A673 (cell line): ENCODE measurements at regions not wholly inside any gene's neighbourhood (a gene's known extent, or its start where the extent isn't known, plus 50 kb on each side); places are given as distances from the start of the nearest gene placed in this dataset.

Experiments used
- BruUV-seq: library from RNA; stranded (reverse); fragments of 400-500 nt; replicated peaks from 2 replicates; lab custom pipeline; 2021; lab: Mats Ljungman, UMichigan
- CTCF ChIA-PET: fragments of 300-600 bp; sonication (Branson Sonifier 250); formaldehyde crosslinking; loops from one replicate; lab custom pipeline; 2022; ENCODE audit warnings: antibody characterized with exemption; lab: Charles Lee
- POLR2A ChIA-PET: fragments of 300-600 bp; sonication (Branson Sonifier 250); formaldehyde crosslinking; loops from one replicate; lab custom pipeline; 2022; ENCODE audit warnings: antibody characterized with exemption; ENCODE audit not compliant: low non-redundant PET; lab: Charles Lee
- DNase-seq: peaks from one replicate; pipeline ENCODE4 v3.0.0-alpha.2; 2015; ENCODE audit warnings: low spot score
- H3K27ac ChIP-seq: fragments of 200-600 bp; sonication (generic); 2 replicates; pipeline ENCODE4 v1.5.1; 2016; ENCODE audit warnings: mixed run types, low read depth, mild to moderate bottlenecking, mixed read lengths, antibody characterized with exemption, low read length; ENCODE audit not compliant: poor library complexity, severe bottlenecking
- H3K27me3 ChIP-seq: fragments of 200-600 bp; sonication (generic); replicated peaks from 2 replicates; pipeline ENCODE4 v1.6.1; 2017; ENCODE audit warnings: mixed run types, low read depth, mild to moderate bottlenecking, mixed read lengths, antibody characterized with exemption, low read length; ENCODE audit not compliant: insufficient read depth, poor library complexity
- H3K36me3 ChIP-seq: fragments of 200-600 bp; sonication (generic); 2 replicates; pipeline ENCODE4 v1.6.1; 2016; ENCODE audit warnings: mixed run types, mild to moderate bottlenecking, mixed read lengths, antibody characterized with exemption, low read length; ENCODE audit not compliant: insufficient read depth, poor library complexity, severe bottlenecking
- H3K4me1 ChIP-seq: fragments of 200-600 bp; sonication (generic); 2 replicates; pipeline ENCODE4 v1.6.1; 2017; ENCODE audit warnings: mixed run types, mild to moderate bottlenecking, mixed read lengths, antibody characterized with exemption, low read length; ENCODE audit not compliant: insufficient read depth, poor library complexity, severe bottlenecking
- H3K4me3 ChIP-seq: fragments of 200-600 bp; sonication (generic); 2 replicates; pipeline ENCODE4 v1.5.1; 2016; ENCODE audit warnings: low read depth, mixed run types, mild to moderate bottlenecking, mixed read lengths, low read length; ENCODE audit not compliant: poor library complexity, severe bottlenecking
- H3K9me3 ChIP-seq: fragments of 200-600 bp; sonication (generic); 2 replicates; pipeline ENCODE4 v1.6.1; 2016; ENCODE audit warnings: mixed run types, low read depth, mild to moderate bottlenecking, mixed read lengths, antibody characterized with exemption, low read length; ENCODE audit not compliant: poor library complexity, severe bottlenecking
- EZH2 ChIP-seq: fragments of 200-600 bp; sonication (generic); IDR thresholded peaks from 2 replicates; pipeline ENCODE4 v1.6.1; 2017; ENCODE audit warnings: borderline replicate concordance, low read depth, mild to moderate bottlenecking, mixed read lengths, antibody characterized with exemption, low read length; ENCODE audit not compliant: poor library complexity, severe bottlenecking
- intact Hi-C: fragments of 100-400 bp; cut with micrococcal nuclease; formaldehyde crosslinking; loops from one replicate; pipeline ENCODE4 v1.10.0; 2022; ENCODE audit not compliant: unreplicated experiment
- TF ChIP-seq, protein P1 (sequence below): fragments of 300-800, 200-600 bp; sonication (generic); conservative IDR thresholded peaks from 2 replicates; pipeline ENCODE4 v1.5.1; 2017; ENCODE audit warnings: low read depth, mild to moderate bottlenecking, antibody characterized with exemption, low read length, moderate library complexity, mixed read lengths

DNA sequence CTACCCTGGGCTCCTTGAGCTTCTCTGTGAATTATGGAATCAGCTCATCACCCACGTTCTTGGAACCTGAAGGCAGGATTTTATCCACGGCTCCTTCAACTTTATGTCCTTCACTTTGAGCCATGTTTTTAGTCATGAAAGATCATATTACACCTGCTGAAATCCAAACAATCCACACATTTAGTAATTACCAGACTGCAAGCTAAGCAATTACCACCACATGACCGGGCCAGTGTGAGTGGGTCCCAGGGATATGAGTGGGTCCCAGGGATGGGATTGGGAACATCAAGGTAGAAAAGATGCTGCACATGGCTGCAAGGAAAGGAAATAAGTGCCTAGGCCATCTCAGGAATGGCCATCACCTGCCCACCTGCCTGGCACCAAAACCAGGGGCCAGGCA, 140.3 kb upstream of the IQSEC1 start:
- Histone ChIP-seq H3K36me3 (no peaks in the 10 kb centered on the region), H3K4me1 (no peaks in the 10 kb centered on the region), H3K27ac (no peak overlapping the region), H3K27me3 (peaks cover 4% of the 10 kb centered on the region), H3K4me3 (no peak overlapping the region), H3K9me3 (no peaks in the 10 kb centered on the region)
- no peak for DNase-seq
- BruUV-seq: no TSS peak
- intact Hi-C loops: no loop called here
- CTCF ChIA-PET: no interaction called here
- POLR2A ChIA-PET: no interaction called here
- TF ChIP-seq, protein P1, sequence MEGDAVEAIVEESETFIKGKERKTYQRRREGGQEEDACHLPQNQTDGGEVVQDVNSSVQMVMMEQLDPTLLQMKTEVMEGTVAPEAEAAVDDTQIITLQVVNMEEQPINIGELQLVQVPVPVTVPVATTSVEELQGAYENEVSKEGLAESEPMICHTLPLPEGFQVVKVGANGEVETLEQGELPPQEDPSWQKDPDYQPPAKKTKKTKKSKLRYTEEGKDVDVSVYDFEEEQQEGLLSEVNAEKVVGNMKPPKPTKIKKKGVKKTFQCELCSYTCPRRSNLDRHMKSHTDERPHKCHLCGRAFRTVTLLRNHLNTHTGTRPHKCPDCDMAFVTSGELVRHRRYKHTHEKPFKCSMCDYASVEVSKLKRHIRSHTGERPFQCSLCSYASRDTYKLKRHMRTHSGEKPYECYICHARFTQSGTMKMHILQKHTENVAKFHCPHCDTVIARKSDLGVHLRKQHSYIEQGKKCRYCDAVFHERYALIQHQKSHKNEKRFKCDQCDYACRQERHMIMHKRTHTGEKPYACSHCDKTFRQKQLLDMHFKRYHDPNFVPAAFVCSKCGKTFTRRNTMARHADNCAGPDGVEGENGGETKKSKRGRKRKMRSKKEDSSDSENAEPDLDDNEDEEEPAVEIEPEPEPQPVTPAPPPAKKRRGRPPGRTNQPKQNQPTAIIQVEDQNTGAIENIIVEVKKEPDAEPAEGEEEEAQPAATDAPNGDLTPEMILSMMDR: no peak
- no peak for TF ChIP-seq EZH2

DNA sequence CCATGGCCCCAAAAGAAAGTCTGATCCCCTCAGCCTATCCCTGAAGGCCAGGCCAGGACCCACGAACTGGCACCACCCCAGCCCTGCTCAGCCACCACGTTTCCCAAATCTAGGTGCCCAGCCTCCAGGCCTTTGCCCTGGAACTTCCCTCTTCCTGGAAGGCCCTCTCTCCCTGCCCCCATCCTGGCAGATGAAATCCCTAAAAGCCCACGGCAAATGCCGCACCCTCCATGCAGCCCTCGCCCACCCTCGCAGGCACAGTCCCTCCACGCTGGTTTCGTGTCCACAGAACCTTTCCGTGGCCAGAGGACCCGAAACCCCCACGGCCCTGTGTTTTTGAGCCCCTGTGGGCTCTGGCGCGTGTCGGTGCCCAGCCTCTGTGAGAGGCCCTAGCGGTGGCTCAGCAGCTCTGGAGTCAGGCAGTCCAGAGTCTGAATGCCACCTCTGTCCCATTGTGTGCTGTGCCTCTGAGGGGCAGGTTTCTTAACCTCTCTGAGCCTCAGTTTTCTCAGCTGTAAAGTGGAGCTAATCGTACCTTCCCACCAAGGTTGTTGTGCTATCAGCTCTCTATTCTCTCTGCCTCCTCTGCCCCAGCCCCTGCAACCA, 138.5 kb upstream of the IQSEC1 start:
- H3K9me3 ChIP-seq: no peaks in the 10 kb centered on the region
- TF ChIP-seq, protein P1: no peak
- no peak for TF ChIP-seq EZH2
- intact Hi-C loops: no loop called here
- no peak overlapping the region for H3K27ac ChIP-seq
- H3K4me3 ChIP-seq: no peak overlapping the region
- H3K4me1 ChIP-seq: no peaks in the 10 kb centered on the region
- H3K36me3 ChIP-seq: no peaks in the 10 kb centered on the region
- DNase-seq: no peak
- no TSS peak for BruUV-seq
- ChIA-PET CTCF (no interaction called here), POLR2A (no interaction called here)
- peaks cover 15% of the 10 kb centered on the region for H3K27me3 ChIP-seq

DNA sequence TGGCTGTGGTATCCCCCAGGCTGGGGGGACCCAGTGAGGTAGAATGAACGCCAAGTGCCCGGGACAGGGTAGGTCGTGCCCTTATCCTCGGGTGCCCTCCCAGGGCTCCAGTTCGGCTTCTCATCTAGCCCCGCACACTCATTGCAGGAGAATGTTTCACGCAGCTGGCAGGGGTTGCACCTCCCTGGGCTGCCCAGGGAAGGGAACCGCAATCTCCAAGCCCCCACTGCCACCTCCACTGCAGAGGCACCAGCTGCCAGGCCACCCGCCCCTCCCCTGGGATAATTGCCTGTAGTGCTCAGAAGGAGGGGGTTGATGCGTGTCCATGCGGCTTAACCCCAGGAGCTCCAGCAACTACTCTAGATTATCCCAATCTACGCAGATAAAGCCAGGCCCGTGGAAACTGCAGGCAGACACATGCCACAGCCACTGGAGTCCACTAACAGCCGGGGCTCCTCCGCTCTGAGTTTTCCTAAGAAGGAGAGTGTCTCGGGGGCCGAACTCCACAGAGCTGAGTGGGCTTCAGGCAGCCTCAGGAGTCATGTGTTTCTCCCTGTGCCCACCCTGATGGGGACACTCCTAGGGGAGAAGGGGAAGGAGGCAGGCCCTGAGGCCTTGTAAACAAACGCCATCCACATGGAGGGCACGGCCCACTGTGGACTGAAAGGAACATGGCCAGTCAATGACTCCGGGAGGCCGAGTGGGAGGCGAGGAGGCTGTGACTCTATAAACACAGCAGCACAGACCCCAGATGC, 137.2 kb upstream of the IQSEC1 start:
- Histone ChIP-seq H3K36me3 (no peaks in the 10 kb centered on the region), H3K9me3 (no peaks in the 10 kb centered on the region), H3K27ac (no peak overlapping the region), H3K4me1 (no peaks in the 10 kb centered on the region), H3K4me3 (no peak overlapping the region), H3K27me3 (peaks cover 26% of the 10 kb centered on the region)
- no peak for DNase-seq
- ChIA-PET POLR2A (no interaction called here), CTCF (no interaction called here)
- BruUV-seq: no TSS peak
- TF ChIP-seq, protein P1: no peak
- TF ChIP-seq EZH2: no peak
- intact Hi-C loops: no loop called here
